ENCODE measurements at regions not wholly inside any gene's neighbourhood (a gene's known extent, or its start where the extent isn't known, plus 50 kb on each side); places are given as distances from the start of the nearest gene placed in this dataset.
"Not testable (repeated sequence)": the region's sequence is repeated elsewhere in the genome, so short reads cannot be mapped to it uniquely, and the experiment has no call there.

DNA sequence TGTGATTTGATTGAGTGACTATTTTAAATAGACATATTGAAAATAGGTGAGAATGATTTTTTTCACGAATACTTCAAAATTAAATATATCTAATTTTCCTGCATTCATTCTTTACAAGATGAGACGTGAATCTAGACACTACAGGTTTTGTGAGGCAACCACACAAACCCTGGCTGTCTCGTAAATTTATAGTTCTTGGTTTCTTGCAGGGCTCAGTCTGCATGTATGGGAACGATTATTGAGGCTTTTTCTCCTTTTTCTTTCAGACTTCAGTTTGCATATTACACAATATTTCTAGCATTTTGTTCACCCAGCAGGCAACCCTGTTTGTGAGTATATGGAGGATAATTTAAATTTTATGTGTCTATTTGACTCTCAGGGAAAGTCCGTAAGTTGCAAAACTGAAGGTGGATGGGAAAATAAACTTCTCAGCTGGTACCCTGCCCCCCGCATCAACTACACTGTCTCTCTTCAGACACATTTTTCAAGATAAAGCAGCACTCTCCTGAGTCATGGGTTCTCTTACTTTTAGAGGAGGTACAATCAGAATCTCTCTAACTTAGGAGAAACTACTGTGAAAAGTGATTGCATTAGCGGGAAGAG, 1349.3 kb downstream of the GRIK2 start:
- DNase-seq (ENCODE audit: extremely low read depth in 1 of 2, low read depth in 1 of 2) = no peak

DNA sequence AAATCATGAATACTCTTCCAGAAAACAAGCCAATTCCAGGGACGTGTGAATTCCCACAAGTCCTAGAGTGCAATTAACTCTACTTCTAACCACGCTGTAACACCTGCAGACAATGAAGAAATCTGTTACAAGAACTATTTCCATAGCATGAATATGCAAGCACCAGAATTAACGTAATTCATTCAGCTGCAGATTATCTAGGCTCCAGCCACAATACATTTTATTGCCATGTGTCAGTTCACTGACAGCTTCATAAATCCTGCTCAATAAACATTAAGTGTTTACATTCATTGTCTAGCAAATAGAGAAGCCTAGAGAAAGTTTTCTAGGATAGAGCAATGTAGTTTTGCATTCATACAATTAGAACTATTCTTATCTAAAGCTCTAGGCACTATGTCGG, 1348.5 kb downstream of the GRIK2 start:
- no peak for DNase-seq (ENCODE audit: extremely low read depth in 1 of 2, low read depth in 1 of 2)

DNA sequence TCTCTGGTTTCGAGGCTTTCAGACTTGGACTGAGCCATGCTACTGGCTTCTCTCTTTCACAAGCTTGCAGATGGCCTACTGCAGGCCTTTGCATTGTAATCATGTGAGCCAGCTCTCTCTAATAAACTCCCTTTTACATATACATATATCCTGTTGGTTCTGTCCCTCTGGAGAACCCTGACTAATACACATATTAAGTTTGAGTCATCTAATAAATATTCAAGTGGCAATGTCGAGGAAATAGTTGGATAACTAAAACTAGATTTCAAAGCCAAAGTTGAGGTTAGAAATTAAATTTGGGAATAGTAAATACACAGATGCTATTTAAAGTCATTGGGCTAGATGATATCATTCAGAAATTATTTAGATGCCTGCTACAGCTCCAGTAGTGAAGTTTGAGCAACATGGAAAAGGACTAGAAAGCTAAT, 1343.4 kb downstream of the GRIK2 start:
- DNase-seq (ENCODE audit: extremely low read depth in 1 of 2, low read depth in 1 of 2) = no peak

DNA sequence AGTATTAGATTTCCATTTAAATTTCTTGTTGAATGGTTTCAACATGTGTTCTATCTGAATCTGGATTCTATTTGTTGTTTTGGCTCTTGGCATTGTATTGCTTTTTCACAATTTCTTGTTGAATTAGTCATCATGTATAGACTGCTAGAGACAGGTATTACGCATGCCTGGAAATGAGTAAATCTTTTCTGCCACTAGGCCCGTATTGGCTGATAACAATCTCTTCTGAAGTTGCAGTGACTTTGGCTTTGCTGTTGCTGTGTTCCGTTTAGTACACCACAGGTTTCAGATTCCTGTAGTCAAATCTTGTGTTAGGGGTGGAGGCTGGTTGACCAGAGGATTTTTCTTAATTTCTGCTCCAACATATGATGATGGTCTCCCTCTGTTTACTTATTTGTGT, 1339.4 kb downstream of the GRIK2 start:
- DNase-seq (ENCODE audit: extremely low read depth in 1 of 2, low read depth in 1 of 2) = no peak

DNA sequence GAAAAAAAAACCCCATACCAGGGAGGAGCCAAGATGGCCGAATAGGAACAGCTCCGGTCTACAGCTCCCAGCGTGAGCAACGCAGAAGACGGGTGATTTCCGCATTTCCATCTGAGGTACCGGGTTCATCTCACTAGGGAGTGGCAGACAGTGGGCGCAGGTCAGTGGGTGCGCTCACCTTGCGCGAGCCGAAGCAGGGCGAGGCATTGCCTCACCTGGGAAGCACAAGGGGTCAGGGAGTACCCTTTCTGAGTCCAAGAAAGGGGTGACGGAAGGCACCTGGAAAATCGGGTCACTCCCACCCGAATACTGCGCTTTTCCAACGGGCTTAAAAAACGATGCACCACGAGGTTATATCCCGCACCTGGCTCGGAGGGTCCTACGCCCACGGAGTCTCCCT, 1328.6 kb downstream of the GRIK2 start:
- not testable (repeated sequence) for DNase-seq (ENCODE audit: extremely low read depth in 1 of 2, low read depth in 1 of 2)

DNA sequence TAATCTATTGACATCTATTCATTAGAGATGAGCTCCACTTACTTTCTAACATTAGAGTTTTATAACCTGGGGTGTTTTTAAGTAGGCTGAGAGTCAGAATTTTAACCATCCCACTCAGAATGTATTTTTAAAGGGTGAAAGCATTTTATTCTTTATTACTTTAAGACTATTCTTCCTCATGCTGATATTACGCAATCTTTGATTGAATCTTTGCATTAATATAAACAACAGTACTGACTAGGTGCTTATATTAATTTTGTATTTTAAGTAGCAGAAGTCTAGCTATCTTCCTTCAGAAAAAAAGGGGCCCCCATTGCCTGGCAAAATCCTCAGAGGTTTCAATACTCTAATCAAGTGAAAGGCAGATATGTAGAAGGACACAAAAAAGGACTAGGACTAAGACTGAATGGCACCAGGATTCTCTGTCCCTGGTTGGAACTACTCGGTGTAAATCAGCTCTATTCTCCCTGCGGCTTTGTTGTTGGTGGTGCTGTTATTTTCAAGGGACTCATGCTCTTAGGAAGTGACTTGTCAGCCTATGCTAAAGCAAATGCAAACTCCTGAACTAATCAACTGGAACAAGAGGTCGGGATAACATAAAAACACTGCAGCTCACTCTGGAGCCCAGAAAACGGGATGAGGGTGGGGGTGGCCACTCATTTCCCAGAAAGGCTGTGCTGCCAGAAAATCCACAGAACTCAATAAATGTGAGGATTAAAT, 1324.4 kb downstream of the GRIK2 start:
- no peak for DNase-seq (ENCODE audit: extremely low read depth in 1 of 2, low read depth in 1 of 2)

DNA sequence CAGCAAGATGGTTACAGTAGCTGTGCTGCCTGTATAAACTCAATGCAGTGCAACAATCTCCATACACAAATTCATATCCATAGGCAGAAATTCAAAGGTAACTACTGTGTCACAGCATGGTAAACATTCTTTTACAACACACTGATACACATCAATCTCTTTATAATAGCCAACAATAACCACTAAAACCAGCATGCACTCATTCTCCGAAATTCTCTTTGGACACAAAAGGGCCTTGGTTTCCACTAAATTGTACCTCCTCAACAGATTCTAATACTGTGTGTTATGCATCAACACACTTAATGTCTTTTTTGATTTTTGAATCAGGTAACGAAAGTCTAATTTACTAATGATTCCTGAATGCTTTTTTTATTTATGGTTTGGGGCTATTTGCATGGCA, 1323.7 kb downstream of the GRIK2 start:
- no peak for DNase-seq (ENCODE audit: extremely low read depth in 1 of 2, low read depth in 1 of 2)

- DNase-seq (ENCODE audit: extremely low read depth in 1 of 2, low read depth in 1 of 2) = no peak
These were observed 1307.5 kb downstream of the GRIK2 start for GRCh38 chr6:102701019-102701418.

- no peak for DNase-seq (ENCODE audit: extremely low read depth in 1 of 2, low read depth in 1 of 2)
These were observed 1293.0 kb downstream of the GRIK2 start for GRCh38 chr6:102686461-102686860.

DNA sequence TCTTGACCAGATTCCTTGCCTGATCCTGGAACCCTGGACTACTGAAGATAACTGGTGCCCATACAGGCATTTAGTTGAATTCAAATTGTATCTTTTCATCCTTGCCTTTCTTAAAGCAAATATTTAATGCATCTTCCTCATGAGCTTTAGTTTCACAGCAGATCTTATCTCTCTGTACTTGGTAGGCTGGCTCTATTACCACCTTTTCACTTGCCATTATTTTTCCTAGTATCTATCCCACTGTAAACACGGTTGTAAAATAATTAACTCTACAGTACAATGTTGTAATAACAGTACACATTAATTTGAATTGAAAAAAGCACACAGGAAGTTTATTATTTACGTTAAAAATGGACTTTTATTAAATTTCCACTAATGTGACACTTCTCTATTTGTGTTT, 1286.9 kb downstream of the GRIK2 start:
- no peak for DNase-seq (ENCODE audit: extremely low read depth in 1 of 2, low read depth in 1 of 2)

- no peak for DNase-seq (ENCODE audit: extremely low read depth in 1 of 2, low read depth in 1 of 2)
These were observed 1286.4 kb downstream of the GRIK2 start for GRCh38 chr6:102679865-102680264.

DNA sequence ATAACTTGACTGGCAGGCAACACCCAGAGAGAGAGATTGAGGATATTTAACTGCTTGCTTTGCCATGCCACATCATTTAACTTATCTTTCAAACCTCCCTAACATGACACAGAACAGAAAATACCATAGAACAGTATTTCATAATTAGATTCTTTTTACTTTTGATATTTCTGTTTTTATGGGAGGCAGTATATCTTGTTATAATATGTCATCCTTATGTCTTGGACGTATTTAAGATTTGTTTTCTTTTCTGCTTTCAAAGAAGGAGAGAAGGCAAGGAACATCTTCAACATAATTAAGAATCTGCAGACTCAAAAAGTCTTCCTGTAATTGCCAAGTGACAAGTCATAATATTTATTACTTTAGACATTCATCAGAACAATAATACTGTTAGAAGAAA, 1283.7 kb downstream of the GRIK2 start:
- no peak for DNase-seq (ENCODE audit: extremely low read depth in 1 of 2, low read depth in 1 of 2)

GRCh38 chr6:102670735-102671134, 1277.2 kb downstream of the GRIK2 start:
- no peak for DNase-seq (ENCODE audit: extremely low read depth in 1 of 2, low read depth in 1 of 2)

GRCh38 chr6:102662851-102663250, 1269.3 kb downstream of the GRIK2 start:
- no peak for DNase-seq (ENCODE audit: extremely low read depth in 1 of 2, low read depth in 1 of 2)

GRCh38 chr6:102660303-102660702, 1266.8 kb downstream of the GRIK2 start:
- no peak for DNase-seq (ENCODE audit: extremely low read depth in 1 of 2, low read depth in 1 of 2)

DNA sequence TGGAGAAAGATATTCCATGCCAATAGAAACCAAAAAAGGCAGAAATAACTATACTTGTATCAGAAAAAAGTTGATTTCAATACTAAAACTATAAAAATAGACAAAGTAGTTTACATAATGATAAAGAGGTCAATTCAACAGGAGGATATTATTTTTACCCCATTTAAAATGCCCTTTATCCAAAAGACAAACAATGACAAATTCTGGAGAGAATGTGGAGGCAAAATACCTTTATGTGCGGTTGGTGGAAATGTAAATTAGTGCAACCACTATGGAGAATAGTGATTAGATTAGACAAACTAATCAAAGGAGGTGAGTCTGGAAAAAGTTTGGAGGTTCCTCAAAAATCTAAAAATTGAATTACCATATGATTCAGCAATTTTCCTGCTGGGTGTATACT, 1262.3 kb downstream of the GRIK2 start:
- no peak for DNase-seq (ENCODE audit: extremely low read depth in 1 of 2, low read depth in 1 of 2)

DNA sequence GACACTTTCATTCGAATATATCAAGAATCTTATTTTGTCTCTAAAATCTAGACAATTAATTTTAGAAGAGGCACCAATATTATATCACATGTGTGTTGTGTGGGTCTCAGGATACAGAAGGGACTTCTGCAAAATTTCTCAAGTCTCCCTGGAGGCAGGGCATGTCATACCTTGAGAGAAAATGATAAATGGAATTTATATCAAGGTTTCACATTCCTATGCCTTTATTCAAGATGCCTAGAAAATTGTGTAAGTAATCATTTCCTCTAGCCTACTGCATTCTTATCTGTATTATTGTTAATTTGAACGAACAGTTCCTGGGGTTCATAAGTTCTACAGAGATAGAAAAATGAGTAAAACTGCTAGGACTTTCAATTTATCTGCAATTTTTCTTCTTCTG, 1247.9 kb downstream of the GRIK2 start:
- no peak for DNase-seq (ENCODE audit: extremely low read depth in 1 of 2, low read depth in 1 of 2)

DNA sequence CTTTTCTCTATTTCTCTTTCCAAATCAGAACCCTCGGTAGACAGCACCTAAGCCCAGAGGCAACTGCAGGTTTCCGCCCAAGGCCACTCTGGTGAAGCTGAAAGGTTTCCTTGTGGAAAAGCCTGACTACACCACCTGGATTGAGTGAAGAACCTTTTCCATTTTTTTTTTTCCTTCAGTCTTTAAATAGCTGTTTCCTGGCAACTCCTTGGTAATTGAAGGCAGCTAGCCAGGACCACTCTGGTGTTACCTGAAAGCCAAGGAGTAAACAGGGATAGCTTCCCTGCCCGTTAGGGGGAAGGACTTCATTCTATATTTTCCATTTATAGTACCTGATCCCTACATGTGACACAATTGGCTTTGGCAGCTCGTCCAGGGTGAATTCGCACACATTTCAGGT, 1238.4 kb downstream of the GRIK2 start:
- no peak for DNase-seq (ENCODE audit: extremely low read depth in 1 of 2, low read depth in 1 of 2)

DNA sequence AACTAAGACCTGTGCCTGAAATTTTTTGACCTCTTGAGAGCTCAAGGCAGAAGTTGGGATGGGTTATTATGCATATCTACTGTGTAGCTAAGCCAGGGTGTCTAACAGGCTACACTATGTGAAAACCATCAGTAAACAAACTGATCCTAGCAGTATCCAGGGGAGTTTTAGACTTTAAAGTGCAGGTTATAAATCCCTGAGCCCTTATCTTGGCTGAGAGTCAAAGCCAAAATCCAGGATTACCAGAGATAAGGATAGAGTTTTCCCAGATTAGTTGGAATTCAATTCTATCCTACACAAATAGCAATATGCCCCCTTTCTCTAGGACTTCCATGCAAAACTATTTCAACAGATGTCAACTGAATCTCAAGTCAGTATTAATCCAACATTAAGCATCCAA, 1229.7 kb downstream of the GRIK2 start:
- DNase-seq (ENCODE audit: extremely low read depth in 1 of 2, low read depth in 1 of 2) = no peak

DNA sequence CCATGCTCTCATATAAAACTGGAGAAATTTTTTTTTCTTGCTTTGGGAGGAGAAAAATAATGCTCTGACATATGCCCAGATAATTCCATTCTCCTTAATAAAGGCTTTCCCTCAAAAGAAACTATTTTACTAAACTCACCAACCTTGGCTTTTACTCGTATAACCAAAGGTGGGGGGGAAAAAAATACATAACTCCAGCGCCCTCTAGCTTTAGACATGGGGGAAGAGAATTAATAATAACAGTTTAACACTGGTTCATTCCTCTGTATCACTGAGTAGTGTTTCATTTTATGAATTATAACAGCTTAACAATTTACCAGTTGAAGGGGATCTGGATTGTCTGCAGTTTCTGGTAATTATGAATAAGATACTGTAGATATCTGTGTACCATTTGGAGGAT, 1226.1 kb downstream of the GRIK2 start:
- no peak for DNase-seq (ENCODE audit: extremely low read depth in 1 of 2, low read depth in 1 of 2)

DNA sequence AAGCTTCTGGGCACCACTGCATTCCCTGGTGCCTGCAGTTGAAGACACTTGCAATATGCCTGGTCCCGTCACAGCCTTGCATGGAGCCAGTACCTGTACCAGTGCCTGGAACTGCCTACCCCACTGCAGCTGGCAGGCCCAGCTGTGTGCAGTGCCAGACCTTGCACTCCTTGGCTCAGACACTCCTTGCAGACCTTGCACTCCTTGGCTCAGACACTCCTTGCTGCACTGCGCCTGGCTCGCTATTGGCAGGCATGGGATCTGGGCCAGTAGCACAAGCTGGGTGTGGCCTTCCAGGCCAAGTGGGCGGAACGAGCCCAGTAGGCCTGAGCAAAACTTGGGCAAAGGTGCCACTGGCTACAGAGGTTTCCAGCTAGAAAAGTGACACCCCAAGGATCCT, 1189.1 kb downstream of the GRIK2 start:
- no peak for DNase-seq (ENCODE audit: extremely low read depth in 1 of 2, low read depth in 1 of 2)

DNA sequence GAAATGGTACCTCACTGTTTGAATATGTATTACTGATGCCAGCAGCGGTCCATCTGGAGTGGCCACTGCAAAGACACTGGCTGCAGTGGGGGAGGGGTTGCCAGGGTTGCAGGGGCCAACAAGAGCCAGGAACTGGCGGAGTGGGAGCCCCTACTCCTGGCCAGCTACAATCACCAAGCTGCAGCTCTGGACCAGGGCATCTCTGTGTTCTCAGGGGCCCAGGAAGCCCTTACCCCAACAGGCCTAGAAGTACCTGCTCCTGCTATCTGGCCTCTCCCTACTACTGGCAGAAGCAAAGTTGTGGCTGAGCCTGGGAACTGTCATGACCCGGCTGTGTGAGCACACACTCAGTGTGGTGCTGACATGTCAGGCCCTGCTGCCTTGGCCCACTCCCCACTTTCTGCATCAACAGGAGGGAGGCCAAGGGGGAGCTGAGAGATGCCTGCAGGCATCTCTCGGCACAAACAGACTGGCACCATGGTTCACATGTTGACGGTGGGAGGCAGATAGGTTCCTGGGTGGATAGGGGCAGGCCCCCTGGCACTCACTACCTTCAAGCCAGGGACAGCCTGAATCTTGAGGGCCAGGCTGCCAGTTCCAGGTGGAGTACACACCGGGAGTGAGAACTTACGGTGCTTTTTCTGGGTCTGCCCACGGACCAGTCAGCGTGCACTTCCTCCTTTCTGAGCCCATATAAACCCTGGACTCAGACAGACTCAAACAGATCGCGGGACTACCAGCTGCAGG, 1188.0 kb downstream of the GRIK2 start:
- no peak for DNase-seq (ENCODE audit: extremely low read depth in 1 of 2, low read depth in 1 of 2)

All from stimulated activated CD8-positive, alpha-beta memory T cell treated with anti-CD3 and anti-CD28 coated beads, Interleukin-7, amount 100 ng/mL, for 48 hours (primary cell).